IMR-90 (cell line): ENCODE measurements at regions not wholly inside any gene's neighbourhood (a gene's known extent, or its start where the extent isn't known, plus 50 kb on each side); places are given as distances from the start of the nearest gene placed in this dataset.

Source experiments
- ATAC-seq: fragments of 200-7000 bp; cut with Tn5 transposase; 2 replicates; pipeline ENCODE4 v1.9.1; 2020; ENCODE audit warnings: low read depth, mild to moderate bottlenecking, moderate library complexity
- BruUV-seq: library from RNA; stranded (reverse); fragments of 400-500 nt; replicated peaks from 2 replicates; lab custom pipeline; 2021; lab: Mats Ljungman, UMichigan
- CTCF ChIA-PET: fragments of 300-600 bp; formaldehyde crosslinking; extraction: SDS; loops from one replicate; lab custom pipeline; 2021; ENCODE audit warnings: antibody characterized with exemption; lab: Yijun Ruan, JAX
- POLR2A ChIA-PET: fragments of 300-600 bp; sonication (Branson Sonifier 250); formaldehyde crosslinking; loops from one replicate; lab custom pipeline; 2022; ENCODE audit warnings: antibody characterized with exemption; ENCODE audit not compliant: unreplicated experiment; lab: Charles Lee
- DNase-seq: peaks from one replicate; pipeline ENCODE4 v3.0.0; 2013
- H2AFZ ChIP-seq: replicated peaks from 2 replicates; pipeline ENCODE3; 2013; ENCODE audit warnings: low read length, mild to moderate bottlenecking; ENCODE audit not compliant: poor library complexity
- H2AK5ac ChIP-seq: 2 replicates; pipeline ENCODE4 v1.6.1; 2013; ENCODE audit warnings: low read depth, low read length, inconsistent platforms
- H2AK9ac ChIP-seq: replicated peaks from 2 replicates; pipeline ENCODE3; 2013; ENCODE audit warnings: mild to moderate bottlenecking, low read depth, low read length, moderate library complexity; ENCODE audit not compliant: poor library complexity
- H2BK120ac ChIP-seq: 2 replicates; pipeline ENCODE4 v1.6.1; 2013; ENCODE audit warnings: low read depth, low read length, inconsistent platforms
- H2BK15ac ChIP-seq: 3 replicates; pipeline ENCODE4 v1.6.1; 2013; ENCODE audit warnings: low read depth, low read length, inconsistent platforms
- H2BK20ac ChIP-seq: 2 replicates; pipeline ENCODE4 v1.6.1; 2013; ENCODE audit warnings: low read depth, mild to moderate bottlenecking, inconsistent platforms, low read length, moderate library complexity
- H2BK5ac ChIP-seq: 2 replicates; pipeline ENCODE4 v1.6.1; 2013; ENCODE audit warnings: mild to moderate bottlenecking, low read depth, low read length, inconsistent platforms; ENCODE audit not compliant: poor library complexity, severe bottlenecking
- H3K14ac ChIP-seq: replicated peaks from 2 replicates; pipeline ENCODE4 v1.6.1; 2013; ENCODE audit warnings: low read depth, low read length, inconsistent platforms
- H3K18ac ChIP-seq: 2 replicates; pipeline ENCODE4 v1.6.1; 2013; ENCODE audit warnings: low read depth, low read length, control low read depth
- H3K23ac ChIP-seq: 2 replicates; pipeline ENCODE4 v1.6.1; 2013; ENCODE audit warnings: low read depth, low read length, inconsistent platforms
- H3K27ac ChIP-seq: 2 replicates; pipeline ENCODE4 v1.5.1; 2013; ENCODE audit warnings: mild to moderate bottlenecking, control low read depth, low read length; ENCODE audit not compliant: insufficient read depth
- H3K27me3 ChIP-seq: 2 replicates; pipeline ENCODE4 v1.6.1; 2013; ENCODE audit warnings: low read length; ENCODE audit not compliant: control insufficient read depth, insufficient read depth
- H3K36me3 ChIP-seq: 2 replicates; pipeline ENCODE4 v1.6.1; 2013; ENCODE audit warnings: low read length, mixed read lengths; ENCODE audit not compliant: control insufficient read depth, insufficient read depth
- H3K4ac ChIP-seq: 2 replicates; pipeline ENCODE4 v1.6.1; 2013; ENCODE audit warnings: low read depth, low read length, inconsistent platforms
- H3K4me1 ChIP-seq: 2 replicates; pipeline ENCODE4 v1.6.1; 2013; ENCODE audit warnings: low read length, mixed read lengths; ENCODE audit not compliant: control insufficient read depth, insufficient read depth
- H3K4me2 ChIP-seq: 2 replicates; pipeline ENCODE4 v1.6.1; 2013; ENCODE audit warnings: low read depth, mild to moderate bottlenecking, control low read depth, low read length, moderate library complexity
- H3K4me3 ChIP-seq: 2 replicates; pipeline ENCODE4 v1.5.1; 2013; ENCODE audit warnings: low read depth, mild to moderate bottlenecking, control low read depth, low read length, moderate library complexity; ENCODE audit not compliant: insufficient read depth
- H3K56ac ChIP-seq: 2 replicates; pipeline ENCODE4 v1.6.1; 2013; ENCODE audit warnings: low read length, inconsistent platforms; ENCODE audit not compliant: insufficient read depth; ENCODE audit errors: extremely low read depth
- H3K79me1 ChIP-seq, 2 experiments: 2 replicates each; pipeline ENCODE4 v1.6.1; 2013; ENCODE audit warnings: low read length in 2 of 2, inconsistent platforms in 1 of 2, low read depth in 1 of 2
- H3K9ac ChIP-seq: 2 replicates; pipeline ENCODE4 v1.6.1; 2013; ENCODE audit warnings: low read depth, low read length, control low read depth
- H3K9me1 ChIP-seq: 2 replicates; pipeline ENCODE4 v1.6.1; 2013; ENCODE audit warnings: low read length, inconsistent platforms; ENCODE audit not compliant: insufficient read depth
- H3K9me3 ChIP-seq: 2 replicates; pipeline ENCODE4 v1.6.1; 2013; ENCODE audit warnings: low read length; ENCODE audit not compliant: control insufficient read depth, insufficient read depth
- H4K20me1 ChIP-seq: 2 replicates; pipeline ENCODE4 v1.6.1; 2013; ENCODE audit warnings: low read length, inconsistent platforms; ENCODE audit not compliant: insufficient read depth
- H4K5ac ChIP-seq: 2 replicates; pipeline ENCODE4 v1.6.1; 2013; ENCODE audit warnings: mild to moderate bottlenecking, low read depth, low read length, control low read depth
- H4K8ac ChIP-seq, 2 experiments: 2 replicates each; pipeline ENCODE4 v1.6.1; 2013; ENCODE audit warnings: low read depth in 2 of 2, low read length in 2 of 2, control low read depth in 1 of 2, inconsistent platforms in 1 of 2
- H4K91ac ChIP-seq: 2 replicates; pipeline ENCODE4 v1.6.1; 2013; ENCODE audit warnings: low read depth, low read length, inconsistent platforms; ENCODE audit not compliant: insufficient read depth
- CEBPB ChIP-seq: IDR thresholded peaks from 2 replicates; pipeline ENCODE4 v1.6.1; 2012; ENCODE audit warnings: low read depth, low read length, improper control_type of control experiment
- CTCF ChIP-seq: conservative IDR thresholded peaks from 2 replicates; pipeline ENCODE4 v1.5.1; 2012; ENCODE audit warnings: mild to moderate bottlenecking, low read depth, low read length, improper control_type of control experiment
- ELK1 ChIP-seq: fragments of 150-350 bp; IDR thresholded peaks from 2 replicates; pipeline ENCODE4 v1.6.1; 2016; ENCODE audit warnings: low read depth, mild to moderate bottlenecking, low read length, moderate library complexity, borderline replicate concordance
- FOS ChIP-seq: fragments of 150-350 bp; IDR thresholded peaks from 2 replicates; pipeline ENCODE4 v1.6.1; 2016; ENCODE audit warnings: low read depth, low read length
- MAFK ChIP-seq: IDR thresholded peaks from 2 replicates; pipeline ENCODE4 v1.6.1; 2012; ENCODE audit warnings: low read depth, low read length, improper control_type of control experiment
- MAZ ChIP-seq: IDR thresholded peaks from 2 replicates; pipeline ENCODE4 v1.6.1; 2012; ENCODE audit warnings: low read depth, mild to moderate bottlenecking, low read length, improper control_type of control experiment, moderate library complexity, borderline replicate concordance
- MXI1 ChIP-seq: IDR thresholded peaks from 2 replicates; pipeline ENCODE4 v1.6.1; 2012; ENCODE audit warnings: low read depth, mild to moderate bottlenecking, low read length, moderate library complexity, borderline replicate concordance
- NFE2L2 ChIP-seq: fragments of 150-350 bp; IDR thresholded peaks from 2 replicates; pipeline ENCODE4 v1.6.1; 2016; ENCODE audit warnings: low read depth, mild to moderate bottlenecking, low read length
- RAD21 ChIP-seq: IDR thresholded peaks from 2 replicates; pipeline ENCODE4 v1.6.1; 2012; ENCODE audit warnings: low read length, improper control_type of control experiment
- RFX5 ChIP-seq: IDR thresholded peaks from 2 replicates; pipeline ENCODE4 v1.8.0; 2012; ENCODE audit warnings: low read depth, mild to moderate bottlenecking, low read length, moderate library complexity
- SMC3 ChIP-seq: fragments of 150-350 bp; IDR thresholded peaks from 2 replicates; pipeline ENCODE4 v1.6.1; 2016; ENCODE audit warnings: low read depth, mild to moderate bottlenecking, antibody characterized with exemption, low read length, moderate library complexity
- WGBS, 2 experiments: methylation state at CpG; one replicate each; pipeline versions ENCODE4 v1.1.5 to v1.1.7; 2013; ENCODE audit warnings: missing lambda C conversion rate in 2 of 2; ENCODE audit not compliant: insufficient read length in 1 of 2; ENCODE audit errors: extremely low coverage in 2 of 2; 5-methylcytosine and 5-hydroxymethylcytosine counted together
- dilution Hi-C: fragments of 300-500 bp; cut with HindIII; formaldehyde crosslinking; loops from one replicate; pipeline ENCODE4 v1.14.3; 2018; ENCODE audit warnings: low sequenced_read_pairs; ENCODE audit not compliant: unreplicated experiment
- in situ Hi-C: fragments of 300-500 bp; cut with MboI; formaldehyde crosslinking; loops from 3 replicates; pipeline ENCODE4 v1.14.3; 2019; ENCODE audit warnings: low sequenced_read_pairs, inconsistent platforms, mixed read lengths
- intact Hi-C: fragments of 100-400 bp; cut with micrococcal nuclease; formaldehyde crosslinking; loops from 2 replicates; pipeline ENCODE4 v1.10.0; 2022

GRCh38 chr2:43065871-43066270 is 160.5 kb downstream of the ZFP36L2 start:
- H4K8ac ChIP-seq = no peak overlapping the region
- H3K56ac ChIP-seq = no peak overlapping the region
- peak overlapping the region; percentile 80; the same call in 1 of the 2 replicates for H2AK5ac ChIP-seq
- peak overlapping the region; percentile 47; the same call in 1 of the 2 replicates for H2BK20ac ChIP-seq
- H3K36me3 ChIP-seq = no peaks in the 10 kb centered on the region
- intact Hi-C loops = no loop called here
- POLR2A ChIA-PET = no interaction called here
- no peak overlapping the region; the same call in 1 of the 2 replicates for H2BK120ac ChIP-seq
- no TSS peak for BruUV-seq
- H3K27me3 ChIP-seq = no peaks in the 10 kb centered on the region
- no peaks in the 10 kb centered on the region for H3K9me1 ChIP-seq
- no peak overlapping the region for H4K5ac ChIP-seq
- 0 out of 2 replicates have a peak overlapping the region, but pooled peaks have one; percentile 12 for H3K4ac ChIP-seq
- CTCF ChIA-PET = no interaction called here
- no peak overlapping the region for H3K4me3 ChIP-seq
- no peak overlapping the region for H2BK15ac ChIP-seq
- H3K4me1 ChIP-seq = no peaks in the 10 kb centered on the region; the same call in 1 of the 2 replicates
- no peak overlapping the region for H2AFZ ChIP-seq
- no peaks in the 10 kb centered on the region for H3K79me1 ChIP-seq
- ATAC-seq (no peak), DNase-seq (no peak)
- no peak overlapping the region for H3K27ac ChIP-seq
- no peak overlapping the region for H3K18ac ChIP-seq
- WGBS, 2 experiments = 87% methylated on average over 5 of the region's 10 CpGs; no CpG with 5 or more reads in 1 of the 2 experiments
- no peak overlapping the region for H2AK9ac ChIP-seq
- H4K91ac ChIP-seq = no peak overlapping the region
- H3K4me2 ChIP-seq = no peak overlapping the region
- no peak overlapping the region for H3K14ac ChIP-seq
- TF ChIP-seq NFE2L2 (no peak), MAZ (no peak), FOS (no peak), RAD21 (no peak), CEBPB (no peak), ELK1 (no peak), CTCF (no peak), SMC3 (no peak), MAFK (no peak), RFX5 (no peak), MXI1 (no peak)
- no peaks in the 10 kb centered on the region for H4K20me1 ChIP-seq
- H2BK5ac ChIP-seq = no peak overlapping the region
- in situ Hi-C loops = no loop called here
- H3K9ac ChIP-seq = no peak overlapping the region
- H3K23ac ChIP-seq = no peak overlapping the region
- no peaks in the 10 kb centered on the region; the same call in 1 of the 2 replicates for H3K9me3 ChIP-seq
- dilution Hi-C loops = no loop called here
